ENCODE measurements at regions not wholly inside any gene's neighbourhood (a gene's known extent, or its start where the extent isn't known, plus 50 kb on each side); places are given as distances from the start of the nearest gene placed in this dataset.
A peak's percentile ranks its signal among the peaks of the same experiment; 100 is the strongest.

DNA sequence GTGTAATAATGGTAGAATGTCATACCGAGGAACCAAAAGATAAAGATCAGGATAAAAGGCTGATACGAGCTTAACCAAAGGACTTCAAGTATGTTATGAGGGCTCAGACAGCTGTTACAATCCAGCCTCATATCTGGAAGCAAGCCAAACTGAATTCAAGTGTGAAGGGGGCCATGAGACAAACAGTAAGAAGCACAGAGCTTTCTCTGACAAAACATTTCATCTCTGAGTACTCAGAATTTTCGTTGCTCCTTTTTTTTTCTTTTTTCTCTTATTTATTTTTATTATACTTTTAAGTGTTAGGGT is 52.9 kb upstream of the CD180 start:
- DNase-seq (ENCODE audit: low read depth), result no peak
- H3K4me3 ChIP-seq (replicated peaks; ENCODE audit: low read depth, low read length), result no peak overlapping the region
- TF ChIP-seq, protein P1, sequence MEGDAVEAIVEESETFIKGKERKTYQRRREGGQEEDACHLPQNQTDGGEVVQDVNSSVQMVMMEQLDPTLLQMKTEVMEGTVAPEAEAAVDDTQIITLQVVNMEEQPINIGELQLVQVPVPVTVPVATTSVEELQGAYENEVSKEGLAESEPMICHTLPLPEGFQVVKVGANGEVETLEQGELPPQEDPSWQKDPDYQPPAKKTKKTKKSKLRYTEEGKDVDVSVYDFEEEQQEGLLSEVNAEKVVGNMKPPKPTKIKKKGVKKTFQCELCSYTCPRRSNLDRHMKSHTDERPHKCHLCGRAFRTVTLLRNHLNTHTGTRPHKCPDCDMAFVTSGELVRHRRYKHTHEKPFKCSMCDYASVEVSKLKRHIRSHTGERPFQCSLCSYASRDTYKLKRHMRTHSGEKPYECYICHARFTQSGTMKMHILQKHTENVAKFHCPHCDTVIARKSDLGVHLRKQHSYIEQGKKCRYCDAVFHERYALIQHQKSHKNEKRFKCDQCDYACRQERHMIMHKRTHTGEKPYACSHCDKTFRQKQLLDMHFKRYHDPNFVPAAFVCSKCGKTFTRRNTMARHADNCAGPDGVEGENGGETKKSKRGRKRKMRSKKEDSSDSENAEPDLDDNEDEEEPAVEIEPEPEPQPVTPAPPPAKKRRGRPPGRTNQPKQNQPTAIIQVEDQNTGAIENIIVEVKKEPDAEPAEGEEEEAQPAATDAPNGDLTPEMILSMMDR (IDR thresholded peaks at IDR 0.05; ENCODE audit: low read length, missing control alignments), result no peak

DNA sequence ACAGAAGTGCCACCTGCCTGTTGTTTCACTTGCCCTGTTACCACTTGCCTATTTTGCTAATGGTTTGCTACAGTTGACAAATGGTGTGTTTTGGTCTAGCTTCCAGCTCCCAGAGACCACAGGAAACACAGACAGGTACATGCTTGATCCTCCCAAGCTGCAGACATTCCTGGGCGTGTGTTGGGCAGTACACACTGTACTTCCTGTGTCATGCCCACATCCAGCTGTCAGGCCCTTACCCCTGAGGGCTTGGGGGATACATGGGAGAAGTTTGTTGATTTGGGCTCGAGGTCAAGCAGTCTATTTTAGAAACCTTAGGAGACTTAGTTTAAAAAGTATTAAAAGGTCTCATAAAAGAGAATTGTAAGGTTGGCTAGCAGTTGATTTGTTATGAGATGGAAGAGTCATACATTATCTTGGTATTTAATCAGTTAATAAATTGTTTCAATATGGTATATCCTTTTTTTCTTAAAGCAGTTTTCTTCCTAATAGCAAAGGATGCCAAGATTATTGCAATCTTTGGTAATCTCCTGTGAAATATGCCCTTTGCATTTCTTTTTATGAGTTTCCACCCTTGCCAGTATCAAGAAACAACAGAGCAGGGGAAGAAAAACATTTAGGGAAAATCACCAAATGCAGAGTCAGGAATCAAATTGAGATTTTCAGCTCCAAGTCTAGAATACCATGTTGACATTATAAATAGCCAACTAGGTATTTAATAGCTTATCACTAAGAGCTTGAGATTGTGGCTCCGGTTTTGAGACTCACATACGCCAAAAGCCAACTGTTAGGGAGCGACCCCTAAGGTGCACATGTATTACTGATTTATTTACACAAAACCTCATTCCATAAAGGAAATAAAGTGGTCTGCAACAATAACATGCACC is 52.3 kb upstream of the CD180 start:
- TF ChIP-seq, protein P1 (IDR thresholded peaks at IDR 0.05; ENCODE audit: low read length, missing control alignments), result no peak
- H3K4me3 ChIP-seq (replicated peaks; ENCODE audit: low read depth, low read length), result no peak overlapping the region
- peak; percentile 31 for DNase-seq (ENCODE audit: low read depth)

DNA sequence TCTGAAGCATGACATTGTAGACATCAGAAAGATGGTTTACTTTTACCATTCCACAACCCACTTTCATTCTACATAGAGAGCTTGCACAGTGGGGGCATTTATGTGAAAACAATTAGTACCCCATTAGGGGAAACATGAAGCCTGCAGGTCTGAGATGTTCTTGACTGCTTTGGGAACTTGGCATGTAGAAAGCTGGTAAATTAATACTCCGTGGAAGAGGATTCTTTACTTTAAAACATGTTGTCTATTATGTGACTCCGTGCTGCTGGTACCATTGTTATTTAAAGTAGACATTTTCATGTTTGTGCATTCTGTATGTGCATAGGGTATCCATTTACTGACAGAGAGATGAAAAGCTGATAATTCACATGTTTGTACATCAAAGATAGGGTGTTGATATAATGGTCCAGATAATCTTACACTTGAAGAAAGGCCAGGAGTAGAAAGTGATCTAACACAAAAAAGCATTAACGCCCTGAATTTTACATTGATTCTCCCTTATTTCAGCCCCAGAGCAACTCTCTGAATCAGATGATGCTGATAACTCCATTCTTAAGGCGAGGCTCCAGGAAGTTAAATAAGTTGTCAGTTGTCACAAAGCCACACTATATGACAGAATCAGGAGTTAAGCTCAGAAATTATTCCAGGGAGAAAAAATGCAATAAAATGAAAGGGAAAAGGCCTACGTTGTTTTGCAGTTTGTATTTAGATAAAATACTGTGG is 50.1 kb upstream of the CD180 start:
- TF ChIP-seq, protein P1 (IDR thresholded peaks at IDR 0.05; ENCODE audit: low read length, missing control alignments), result no peak
- H3K4me3 ChIP-seq (replicated peaks; ENCODE audit: low read depth, low read length), result no peak overlapping the region
- DNase-seq (ENCODE audit: low read depth), result no peak
